ENCODE measurements at regions not wholly inside any gene's neighbourhood (a gene's known extent, or its start where the extent isn't known, plus 50 kb on each side); places are given as distances from the start of the nearest gene placed in this dataset.

- no peak overlapping the region for H3K4me2 ChIP-seq
- peaks cover 4% of the 10 kb centered on the region for H3K27me3 Mint-ChIP-seq (ENCODE audit: insufficient read depth, low read depth, poor library complexity)
- no peaks in the 10 kb centered on the region for H3K79me2 ChIP-seq (replicated peaks; ENCODE audit: insufficient read depth)
- no peaks in the 10 kb centered on the region for H3K27me3 ChIP-seq (ENCODE audit: insufficient read depth)
- no peaks in the 10 kb centered on the region; the same call in 2 of the 3 replicates for H3K4me1 Mint-ChIP-seq
- no peak overlapping the region for H3K4me3 ChIP-seq
- no peak for ATAC-seq
- TF ChIP-seq ZNF462 (CRISPR knock-in tag; IDR thresholded peaks at IDR 0.05): no peak
- no peak for TF ChIP-seq ETS1 (IDR thresholded peaks at IDR 0.05)
- no peak for TF ChIP-seq EZH2phosphoT487 (IDR thresholded peaks at IDR 0.05; ENCODE audit: unreplicated experiment)
- no peak for TF ChIP-seq CTCF (conservative IDR thresholded peaks at IDR 0.05; ENCODE audit: low read depth in 2 of 2)
- TF ChIP-seq POLR2AphosphoS5 (IDR thresholded peaks at IDR 0.05; ENCODE audit: low read depth): no peak
- TF ChIP-seq ZNF114 (CRISPR knock-in tag; IDR thresholded peaks at IDR 0.05): no peak
- no peak for TF ChIP-seq CREB1 (CRISPR knock-in tag; IDR thresholded peaks at IDR 0.05; ENCODE audit: low read depth)
- TF ChIP-seq ZNF331 (CRISPR knock-in tag; IDR thresholded peaks at IDR 0.05; ENCODE audit: low read depth): no peak
- TF ChIP-seq, protein P1, sequence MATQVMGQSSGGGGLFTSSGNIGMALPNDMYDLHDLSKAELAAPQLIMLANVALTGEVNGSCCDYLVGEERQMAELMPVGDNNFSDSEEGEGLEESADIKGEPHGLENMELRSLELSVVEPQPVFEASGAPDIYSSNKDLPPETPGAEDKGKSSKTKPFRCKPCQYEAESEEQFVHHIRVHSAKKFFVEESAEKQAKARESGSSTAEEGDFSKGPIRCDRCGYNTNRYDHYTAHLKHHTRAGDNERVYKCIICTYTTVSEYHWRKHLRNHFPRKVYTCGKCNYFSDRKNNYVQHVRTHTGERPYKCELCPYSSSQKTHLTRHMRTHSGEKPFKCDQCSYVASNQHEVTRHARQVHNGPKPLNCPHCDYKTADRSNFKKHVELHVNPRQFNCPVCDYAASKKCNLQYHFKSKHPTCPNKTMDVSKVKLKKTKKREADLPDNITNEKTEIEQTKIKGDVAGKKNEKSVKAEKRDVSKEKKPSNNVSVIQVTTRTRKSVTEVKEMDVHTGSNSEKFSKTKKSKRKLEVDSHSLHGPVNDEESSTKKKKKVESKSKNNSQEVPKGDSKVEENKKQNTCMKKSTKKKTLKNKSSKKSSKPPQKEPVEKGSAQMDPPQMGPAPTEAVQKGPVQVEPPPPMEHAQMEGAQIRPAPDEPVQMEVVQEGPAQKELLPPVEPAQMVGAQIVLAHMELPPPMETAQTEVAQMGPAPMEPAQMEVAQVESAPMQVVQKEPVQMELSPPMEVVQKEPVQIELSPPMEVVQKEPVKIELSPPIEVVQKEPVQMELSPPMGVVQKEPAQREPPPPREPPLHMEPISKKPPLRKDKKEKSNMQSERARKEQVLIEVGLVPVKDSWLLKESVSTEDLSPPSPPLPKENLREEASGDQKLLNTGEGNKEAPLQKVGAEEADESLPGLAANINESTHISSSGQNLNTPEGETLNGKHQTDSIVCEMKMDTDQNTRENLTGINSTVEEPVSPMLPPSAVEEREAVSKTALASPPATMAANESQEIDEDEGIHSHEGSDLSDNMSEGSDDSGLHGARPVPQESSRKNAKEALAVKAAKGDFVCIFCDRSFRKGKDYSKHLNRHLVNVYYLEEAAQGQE (IDR thresholded peaks at IDR 0.05; ENCODE audit: unreplicated experiment): no peak
- no peak for TF ChIP-seq JUNB (IDR thresholded peaks at IDR 0.05; ENCODE audit: unreplicated experiment)
- TF ChIP-seq STAT1 (IDR thresholded peaks at IDR 0.05; ENCODE audit: unreplicated experiment): no peak
- no peak for TF ChIP-seq EZH2 (IDR thresholded peaks at IDR 0.05; ENCODE audit: low read depth, unreplicated experiment)
- no peak for TF ChIP-seq NANOG (IDR thresholded peaks at IDR 0.05; ENCODE audit: borderline replicate concordance)
- H3K9me2 ChIP-seq (ENCODE audit: insufficient read depth): no peaks in the 10 kb centered on the region
- no peak overlapping the region for H3K4me3 Mint-ChIP-seq
- H2AFZ ChIP-seq: no peak overlapping the region
- no peaks in the 10 kb centered on the region for H3K4me1 ChIP-seq (ENCODE audit: insufficient read depth)
- no peak overlapping the region for H3K27ac Mint-ChIP-seq
- H3F3A ChIP-seq (replicated peaks; ENCODE audit: low read depth): no peaks in the 10 kb centered on the region
- DNase-seq (ENCODE audit: low spot score): no peak
- H3K36me3 ChIP-seq (ENCODE audit: insufficient read depth): no peaks in the 10 kb centered on the region
- no peaks in the 10 kb centered on the region for H3K36me3 Mint-ChIP-seq (ENCODE audit: low read depth)
- no peak overlapping the region for H3K27ac ChIP-seq (ENCODE audit: low read depth)
- H3K9me3 Mint-ChIP-seq: no peaks in the 10 kb centered on the region
- no peaks in the 10 kb centered on the region for H4K20me1 ChIP-seq (replicated peaks; ENCODE audit: insufficient read depth)
These were observed 248.6 kb downstream of the CYP26B1 start for GRCh38 chr2:71898851-71899681.
